ENCODE measurements at regions not wholly inside any gene's neighbourhood (a gene's known extent, or its start where the extent isn't known, plus 50 kb on each side); places are given as distances from the start of the nearest gene placed in this dataset.
"Not testable (repeated sequence)": the region's sequence is repeated elsewhere in the genome, so short reads cannot be mapped to it uniquely, and the experiment has no call there.

- DNase-seq, result no peak
These were observed 344.8 kb upstream of the CCL2 start for GRCh38 chr17:33910200-33910857.

GRCh38 chr17:33914125-33914524 is 341.0 kb upstream of the CCL2 start:
- DNase-seq, result no peak

- no peak for DNase-seq
These were observed 332.1 kb upstream of the CCL2 start for GRCh38 chr17:33922971-33923370.

GRCh38 chr17:33924104-33924503 is 331.0 kb upstream of the CCL2 start:
- no peak for DNase-seq

- DNase-seq, result no peak
These were observed 329.4 kb upstream of the CCL2 start for GRCh38 chr17:33925649-33926048.

GRCh38 chr17:33927732-33928133 is 327.4 kb upstream of the CCL2 start:
- no peak for DNase-seq

- no peak for DNase-seq
These were observed 325.8 kb upstream of the CCL2 start for GRCh38 chr17:33929181-33929724.

GRCh38 chr17:33931148-33931814 is 323.8 kb upstream of the CCL2 start:
- not testable (repeated sequence) for DNase-seq

GRCh38 chr17:33932996-33933395 is 322.1 kb upstream of the CCL2 start:
- DNase-seq, result no peak

- no peak for DNase-seq
These were observed 321.5 kb upstream of the CCL2 start for GRCh38 chr17:33933576-33933975.

- DNase-seq, result no peak
These were observed 320.4 kb upstream of the CCL2 start for GRCh38 chr17:33934696-33935095.

- no peak for DNase-seq
These were observed 319.3 kb upstream of the CCL2 start for GRCh38 chr17:33935822-33936221.

- DNase-seq, result no peak
These were observed 318.3 kb upstream of the CCL2 start for GRCh38 chr17:33936764-33937163.

- DNase-seq, result no peak
These were observed 315.1 kb upstream of the CCL2 start for GRCh38 chr17:33939959-33940358.

GRCh38 chr17:33940769-33941370 is 314.2 kb upstream of the CCL2 start:
- DNase-seq, result no peak

GRCh38 chr17:33941744-33942143 is 313.3 kb upstream of the CCL2 start:
- DNase-seq, result no peak

- no peak for DNase-seq
These were observed 312.7 kb upstream of the CCL2 start for GRCh38 chr17:33942414-33942813.

GRCh38 chr17:33944412-33944811 is 310.7 kb upstream of the CCL2 start:
- DNase-seq, result no peak

GRCh38 chr17:33944826-33945225 is 310.3 kb upstream of the CCL2 start:
- DNase-seq, result no peak

GRCh38 chr17:33945646-33946546 is 309.2 kb upstream of the CCL2 start:
- DNase-seq, result no peak

- no peak for DNase-seq
These were observed 307.3 kb upstream of the CCL2 start for GRCh38 chr17:33947762-33948161.

GRCh38 chr17:33948309-33948708 is 306.8 kb upstream of the CCL2 start:
- DNase-seq, result no peak

- no peak for DNase-seq
These were observed 306.0 kb upstream of the CCL2 start for GRCh38 chr17:33949100-33949499.

Data from GOT3 (cell line).